ENCODE measurements at regions not wholly inside any gene's neighbourhood (a gene's known extent, or its start where the extent isn't known, plus 50 kb on each side); places are given as distances from the start of the nearest gene placed in this dataset.

GRCh38 chr2:7618031-7618430 lies 700.8 kb downstream of the RNF144A start:
- no peak overlapping the region for H3K4me3 ChIP-seq (ENCODE audit: low read length)
- no peaks in the 10 kb centered on the region for H3K9me3 ChIP-seq (replicated peaks; ENCODE audit: control insufficient read depth, low read depth, low read length)
- no peaks in the 10 kb centered on the region for H3K4me1 ChIP-seq (ENCODE audit: control insufficient read depth, insufficient read depth, low read length)
- no peaks in the 10 kb centered on the region for H3K36me3 ChIP-seq (ENCODE audit: control insufficient read depth, insufficient read depth, low read length)
- WGBS (ENCODE audit: insufficient coverage): 100% methylated on average over 1 of the region's 3 CpGs
- H3K27ac ChIP-seq (ENCODE audit: low read length): no peak overlapping the region
- no peaks in the 10 kb centered on the region for H3K27me3 ChIP-seq (ENCODE audit: control insufficient read depth, insufficient read depth, low read length)
- DNase-seq: no peak

DNA sequence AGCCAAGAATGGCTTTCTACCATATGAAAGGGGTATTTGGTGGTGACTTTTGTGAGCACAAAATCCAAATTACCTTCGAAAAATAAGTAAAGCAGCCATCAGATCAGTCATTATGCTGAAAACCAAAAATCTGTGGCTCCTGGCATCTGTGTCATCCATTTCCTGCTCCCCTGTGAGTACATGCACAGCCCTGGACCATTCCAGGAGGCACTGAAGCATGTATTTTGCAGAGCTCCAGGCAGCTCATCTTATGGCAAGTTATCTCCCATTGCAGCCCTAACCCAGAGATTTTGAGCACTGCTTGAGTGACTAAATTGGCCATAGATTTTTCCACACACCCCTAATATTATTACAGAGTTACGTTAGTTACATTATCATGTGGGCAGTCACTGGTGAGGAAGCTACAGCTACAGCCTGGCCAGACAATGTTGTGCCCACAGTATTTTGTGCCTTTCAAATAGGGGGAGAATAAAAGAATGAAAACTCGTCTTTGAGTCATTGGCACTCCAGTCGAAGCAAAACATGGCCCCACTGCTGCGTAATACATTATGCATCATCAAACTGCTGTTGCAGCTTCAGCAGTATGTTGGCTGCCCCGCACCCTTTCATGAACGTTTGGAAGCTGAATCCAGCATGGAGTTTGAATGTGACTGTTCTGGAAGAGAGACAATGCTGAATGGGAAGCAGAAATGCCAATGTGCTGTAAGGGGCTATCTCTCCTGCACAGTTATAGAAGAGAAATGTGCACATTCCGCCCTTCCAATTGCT lies 702.2 kb downstream of the RNF144A start:
- Histone ChIP-seq H3K27ac (ENCODE audit: low read length) (no peak overlapping the region), H3K36me3 (ENCODE audit: control insufficient read depth, insufficient read depth, low read length) (no peaks in the 10 kb centered on the region), H3K9me3 (replicated peaks; ENCODE audit: control insufficient read depth, low read depth, low read length) (no peaks in the 10 kb centered on the region), H3K4me1 (ENCODE audit: control insufficient read depth, insufficient read depth, low read length) (no peaks in the 10 kb centered on the region), H3K27me3 (ENCODE audit: control insufficient read depth, insufficient read depth, low read length) (no peaks in the 10 kb centered on the region), H3K4me3 (ENCODE audit: low read length) (no peak overlapping the region)
- 78% methylated on average over 6 of the region's 8 CpGs for WGBS (ENCODE audit: insufficient coverage)
- DNase-seq: no peak

DNA sequence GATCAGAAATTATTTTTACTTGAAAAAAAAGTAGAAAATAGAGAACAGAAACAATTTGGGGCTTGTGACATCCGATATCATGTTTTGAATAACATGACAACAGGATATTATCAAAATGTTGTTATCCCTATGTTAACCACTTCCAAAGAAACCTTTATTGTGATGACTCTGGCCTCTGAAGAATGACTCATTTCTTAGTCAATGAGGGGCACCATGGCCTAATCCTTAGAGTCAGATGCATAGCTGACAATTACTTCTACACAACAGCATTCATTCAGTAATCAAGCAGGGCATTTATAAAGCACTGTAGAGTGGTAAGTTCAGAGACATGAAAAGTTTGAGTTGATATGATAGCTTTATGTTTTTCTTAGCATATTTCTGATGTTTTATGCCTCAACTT lies 703.0 kb downstream of the RNF144A start:
- no peak for DNase-seq
- no peaks in the 10 kb centered on the region for H3K4me1 ChIP-seq (ENCODE audit: control insufficient read depth, insufficient read depth, low read length)
- H3K27ac ChIP-seq (ENCODE audit: low read length): no peak overlapping the region
- H3K36me3 ChIP-seq (ENCODE audit: control insufficient read depth, insufficient read depth, low read length): no peaks in the 10 kb centered on the region
- H3K27me3 ChIP-seq (ENCODE audit: control insufficient read depth, insufficient read depth, low read length): no peaks in the 10 kb centered on the region
- no CpG with 5 or more reads among the region's 1 CpG for WGBS (ENCODE audit: insufficient coverage)
- no peaks in the 10 kb centered on the region for H3K9me3 ChIP-seq (replicated peaks; ENCODE audit: control insufficient read depth, low read depth, low read length)
- H3K4me3 ChIP-seq (ENCODE audit: low read length): no peak overlapping the region

- WGBS (ENCODE audit: insufficient coverage): 92% methylated on average over 1 of the region's 4 CpGs
These were observed 704.0 kb downstream of the RNF144A start for GRCh38 chr2:7621018-7621814.

GRCh38 chr2:7625392-7626138 lies 708.4 kb downstream of the RNF144A start:
- 86% methylated on average over 2 of the region's 10 CpGs for WGBS (ENCODE audit: insufficient coverage)
- no peak overlapping the region for H3K4me3 ChIP-seq (ENCODE audit: low read length)
- no peak overlapping the region for H3K27ac ChIP-seq (ENCODE audit: low read length)

More at GRCh38 chr2:7621018-7621814, 704.0 kb downstream of the RNF144A start:
- H3K9me3 ChIP-seq (replicated peaks; ENCODE audit: control insufficient read depth, low read depth, low read length): no peaks in the 10 kb centered on the region
- H3K4me3 ChIP-seq (ENCODE audit: low read length): no peak overlapping the region
- no peak overlapping the region for H3K27ac ChIP-seq (ENCODE audit: low read length)
- no peaks in the 10 kb centered on the region for H3K4me1 ChIP-seq (ENCODE audit: control insufficient read depth, insufficient read depth, low read length)
- no peaks in the 10 kb centered on the region for H3K36me3 ChIP-seq (ENCODE audit: control insufficient read depth, insufficient read depth, low read length)
- no peak for DNase-seq
- no peaks in the 10 kb centered on the region for H3K27me3 ChIP-seq (ENCODE audit: control insufficient read depth, insufficient read depth, low read length)

GRCh38 chr2:7626139-7626537 lies 708.9 kb downstream of the RNF144A start:
- H3K36me3 ChIP-seq (ENCODE audit: control insufficient read depth, insufficient read depth, low read length): no peaks in the 10 kb centered on the region
- no peaks in the 10 kb centered on the region for H3K4me1 ChIP-seq (ENCODE audit: control insufficient read depth, insufficient read depth, low read length)
- no peak overlapping the region for H3K27ac ChIP-seq (ENCODE audit: low read length)
- H3K9me3 ChIP-seq (replicated peaks; ENCODE audit: control insufficient read depth, low read depth, low read length): no peaks in the 10 kb centered on the region
- WGBS (ENCODE audit: insufficient coverage): 76% methylated on average over 6 of the region's 6 CpGs
- no peak overlapping the region for H3K4me3 ChIP-seq (ENCODE audit: low read length)
- DNase-seq: no peak
- H3K27me3 ChIP-seq (ENCODE audit: control insufficient read depth, insufficient read depth, low read length): no peaks in the 10 kb centered on the region

More at GRCh38 chr2:7625392-7626138, 708.4 kb downstream of the RNF144A start:
- DNase-seq: no peak
- no peaks in the 10 kb centered on the region for H3K9me3 ChIP-seq (replicated peaks; ENCODE audit: control insufficient read depth, low read depth, low read length)
- no peaks in the 10 kb centered on the region for H3K27me3 ChIP-seq (ENCODE audit: control insufficient read depth, insufficient read depth, low read length)
- no peaks in the 10 kb centered on the region for H3K36me3 ChIP-seq (ENCODE audit: control insufficient read depth, insufficient read depth, low read length)
- H3K4me1 ChIP-seq (ENCODE audit: control insufficient read depth, insufficient read depth, low read length): no peaks in the 10 kb centered on the region

- H3K9me3 ChIP-seq (replicated peaks; ENCODE audit: control insufficient read depth, low read depth, low read length): no peaks in the 10 kb centered on the region
- H3K36me3 ChIP-seq (ENCODE audit: control insufficient read depth, insufficient read depth, low read length): no peaks in the 10 kb centered on the region
- no peak overlapping the region for H3K27ac ChIP-seq (ENCODE audit: low read length)
- H3K4me3 ChIP-seq (ENCODE audit: low read length): no peak overlapping the region
- WGBS (ENCODE audit: insufficient coverage): 34% methylated on average over 3 of the region's 3 CpGs
- DNase-seq: no peak
- no peaks in the 10 kb centered on the region for H3K27me3 ChIP-seq (ENCODE audit: control insufficient read depth, insufficient read depth, low read length)
- no peaks in the 10 kb centered on the region for H3K4me1 ChIP-seq (ENCODE audit: control insufficient read depth, insufficient read depth, low read length)
These were observed 710.4 kb downstream of the RNF144A start for GRCh38 chr2:7627583-7627982.

DNA sequence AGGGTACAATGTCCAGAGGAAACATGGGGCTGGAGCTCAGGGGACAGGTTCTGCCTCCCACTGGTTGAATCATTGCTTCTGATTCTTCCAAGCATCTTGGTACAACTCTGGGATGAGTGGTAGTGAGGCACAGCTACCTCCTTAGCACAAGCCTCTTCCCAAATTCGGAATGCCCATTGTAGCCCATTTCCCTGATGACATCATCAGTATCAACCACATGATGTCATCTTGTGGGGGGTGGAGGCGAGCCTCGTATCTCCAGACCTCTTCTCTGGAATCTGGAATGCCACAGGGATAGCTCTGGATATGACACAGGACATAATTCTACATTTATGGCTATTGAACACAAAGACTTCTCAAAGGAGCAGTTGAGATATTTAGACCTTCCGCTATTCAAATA lies 715.2 kb downstream of the RNF144A start:
- no peak for DNase-seq
- WGBS (ENCODE audit: insufficient coverage): no CpG with 5 or more reads among the region's 4 CpGs
- H3K27ac ChIP-seq (ENCODE audit: low read length): no peak overlapping the region

GRCh38 chr2:7633566-7634153 lies 716.4 kb downstream of the RNF144A start:
- no peak overlapping the region for H3K4me3 ChIP-seq (ENCODE audit: low read length)
- H3K27ac ChIP-seq (ENCODE audit: low read length): no peak overlapping the region
- H3K36me3 ChIP-seq (ENCODE audit: control insufficient read depth, insufficient read depth, low read length): no peaks in the 10 kb centered on the region
- no peaks in the 10 kb centered on the region for H3K27me3 ChIP-seq (ENCODE audit: control insufficient read depth, insufficient read depth, low read length)
- no peak for DNase-seq
- H3K4me1 ChIP-seq (ENCODE audit: control insufficient read depth, insufficient read depth, low read length): no peaks in the 10 kb centered on the region
- 44% methylated on average over 3 of the region's 7 CpGs for WGBS (ENCODE audit: insufficient coverage)
- H3K9me3 ChIP-seq (replicated peaks; ENCODE audit: control insufficient read depth, low read depth, low read length): no peaks in the 10 kb centered on the region

More for the DNA sequence above, 715.2 kb downstream of the RNF144A start:
- no peaks in the 10 kb centered on the region for H3K9me3 ChIP-seq (replicated peaks; ENCODE audit: control insufficient read depth, low read depth, low read length)
- no peak overlapping the region for H3K4me3 ChIP-seq (ENCODE audit: low read length)
- H3K4me1 ChIP-seq (ENCODE audit: control insufficient read depth, insufficient read depth, low read length): no peaks in the 10 kb centered on the region
- no peaks in the 10 kb centered on the region for H3K36me3 ChIP-seq (ENCODE audit: control insufficient read depth, insufficient read depth, low read length)
- no peaks in the 10 kb centered on the region for H3K27me3 ChIP-seq (ENCODE audit: control insufficient read depth, insufficient read depth, low read length)

GRCh38 chr2:7634409-7634808 lies 717.2 kb downstream of the RNF144A start:
- H3K4me3 ChIP-seq (ENCODE audit: low read length): no peak overlapping the region
- no peaks in the 10 kb centered on the region for H3K36me3 ChIP-seq (ENCODE audit: control insufficient read depth, insufficient read depth, low read length)
- H3K27ac ChIP-seq (ENCODE audit: low read length): no peak overlapping the region
- H3K4me1 ChIP-seq (ENCODE audit: control insufficient read depth, insufficient read depth, low read length): no peaks in the 10 kb centered on the region
- H3K9me3 ChIP-seq (replicated peaks; ENCODE audit: control insufficient read depth, low read depth, low read length): no peaks in the 10 kb centered on the region
- no peaks in the 10 kb centered on the region for H3K27me3 ChIP-seq (ENCODE audit: control insufficient read depth, insufficient read depth, low read length)
- peak; percentile 52 for DNase-seq
- WGBS (ENCODE audit: insufficient coverage): no CpG with 5 or more reads among the region's 7 CpGs

All from muscle of leg (tissue), 3 donors.